PC-9 (cell line): ENCODE measurements at regions not wholly inside any gene's neighbourhood (a gene's known extent, or its start where the extent isn't known, plus 50 kb on each side); places are given as distances from the start of the nearest gene placed in this dataset.

ENCODE experiments used
- BruUV-seq: library from RNA; stranded (reverse); fragments of 400-500 nt; replicated peaks from 2 replicates; lab custom pipeline; 2021; lab: Mats Ljungman, UMichigan
- CTCF ChIA-PET: fragments of 300-600 bp; sonication (Branson Sonifier 250); formaldehyde crosslinking; loops from one replicate; lab custom pipeline; 2022; ENCODE audit warnings: antibody characterized with exemption; lab: Charles Lee
- POLR2A ChIA-PET: fragments of 300-600 bp; sonication (Branson Sonifier 250); formaldehyde crosslinking; loops from one replicate; lab custom pipeline; 2022; ENCODE audit warnings: antibody characterized with exemption; ENCODE audit not compliant: unreplicated experiment; lab: Charles Lee
- DNase-seq, 2 experiments: peaks; one replicate each; pipeline versions ENCODE4 v3.0.0 to v3.0.0-alpha.2; 2015 to 2022; ENCODE audit warnings: mixed read lengths in 1 of 2
- H2AFZ ChIP-seq: fragments of 200-600 bp; sonication (generic); 2 replicates; pipeline ENCODE4 v1.8.1; 2017; ENCODE audit warnings: antibody characterized with exemption
- H3F3A ChIP-seq: fragments of 200-600 bp; sonication (generic); 2 replicates; pipeline ENCODE4 v1.8.1; 2017; ENCODE audit warnings: antibody characterized with exemption, mild to moderate bottlenecking, low read depth; ENCODE audit not compliant: insufficient read depth
- H3K27ac ChIP-seq: fragments of 200-600 bp; sonication (generic); 2 replicates; pipeline ENCODE4 v1.6.1; 2016; ENCODE audit warnings: mixed run types
- H3K27me3 ChIP-seq: fragments of 200-600 bp; sonication (generic); 2 replicates; pipeline ENCODE4 v1.6.1; 2016; ENCODE audit warnings: low read depth, mixed run types; ENCODE audit not compliant: insufficient read depth
- H3K36me3 ChIP-seq: fragments of 200-600 bp; sonication (generic); 2 replicates; pipeline ENCODE4 v1.6.1; 2016; ENCODE audit warnings: low read depth, mixed run types
- H3K4me1 ChIP-seq: fragments of 200-600 bp; sonication (generic); replicated peaks from 2 replicates; pipeline ENCODE4 v1.6.1; 2016; ENCODE audit warnings: mixed run types; ENCODE audit not compliant: insufficient read depth
- H3K4me2 ChIP-seq: fragments of 200-600 bp; sonication (generic); 2 replicates; pipeline ENCODE4 v1.6.1; 2017; ENCODE audit warnings: mixed run types
- H3K4me3 ChIP-seq: fragments of 200-600 bp; sonication (generic); 2 replicates; pipeline ENCODE4 v1.6.1; 2016; ENCODE audit warnings: mixed run types
- H3K79me2 ChIP-seq: fragments of 200-600 bp; sonication (generic); 2 replicates; pipeline ENCODE4 v1.6.1; 2017; ENCODE audit warnings: low read depth, mixed run types
- H3K9me2 ChIP-seq: fragments of 200-600 bp; sonication (generic); 2 replicates; pipeline ENCODE4 v1.8.1; 2017; ENCODE audit warnings: mild to moderate bottlenecking; ENCODE audit not compliant: insufficient read depth
- H3K9me3 ChIP-seq: fragments of 200-600 bp; sonication (generic); 2 replicates; pipeline ENCODE4 v1.8.1; 2016; ENCODE audit warnings: low read depth; ENCODE audit not compliant: insufficient read depth
- H4K20me1 ChIP-seq: fragments of 200-600 bp; sonication (generic); 2 replicates; pipeline ENCODE4 v1.8.1; 2017; ENCODE audit not compliant: insufficient read depth
- EZH2 ChIP-seq: fragments of 200-600 bp; sonication (generic); IDR thresholded peaks from 2 replicates; pipeline ENCODE4 v1.8.0; 2017; ENCODE audit warnings: antibody characterized with exemption, low read depth
- intact Hi-C: fragments of 100-400 bp; cut with micrococcal nuclease; formaldehyde crosslinking; loops from one replicate; pipeline ENCODE4 v1.10.0; 2022; ENCODE audit not compliant: unreplicated experiment
- TF ChIP-seq, protein P1 (sequence below): fragments of 200-600 bp; sonication (generic); conservative IDR thresholded peaks from 2 replicates; pipeline ENCODE4 v1.6.1; 2017; ENCODE audit warnings: mixed run types, antibody characterized with exemption, mild to moderate bottlenecking, moderate library complexity

DNA sequence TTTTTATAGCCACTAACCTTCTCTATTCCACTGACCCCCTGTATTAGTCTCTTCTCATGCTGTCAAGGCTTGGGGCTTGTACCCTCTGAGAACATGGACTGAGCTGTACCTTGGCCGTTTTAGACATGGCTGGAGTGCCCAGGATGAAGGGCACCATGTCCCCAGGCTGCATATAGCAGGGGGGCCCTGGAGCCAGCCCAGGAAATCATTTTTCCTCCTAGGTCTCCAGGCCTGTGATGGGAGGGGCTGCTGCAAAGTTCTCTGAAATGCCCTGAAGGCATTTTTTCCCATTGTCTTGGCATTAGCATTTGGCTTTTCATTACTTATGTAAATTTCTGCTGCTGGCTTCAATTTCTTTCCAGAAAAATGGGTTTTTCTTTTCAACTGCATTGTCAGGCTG lies 119.5 kb downstream of the NTMT2 start:
- no peaks in the 10 kb centered on the region for H3K79me2 ChIP-seq
- POLR2A ChIA-PET: no interaction called here
- no peaks in the 10 kb centered on the region for H3F3A ChIP-seq
- no peaks in the 10 kb centered on the region for H4K20me1 ChIP-seq
- no peaks in the 10 kb centered on the region for H3K9me2 ChIP-seq
- no peak overlapping the region for H3K4me3 ChIP-seq
- DNase-seq: no peak
- no peak overlapping the region for H2AFZ ChIP-seq
- no peak overlapping the region for H3K27ac ChIP-seq
- H3K36me3 ChIP-seq: no peaks in the 10 kb centered on the region
- no peaks in the 10 kb centered on the region for H3K9me3 ChIP-seq
- BruUV-seq: no TSS peak
- no peak for TF ChIP-seq EZH2
- TF ChIP-seq, protein P1, sequence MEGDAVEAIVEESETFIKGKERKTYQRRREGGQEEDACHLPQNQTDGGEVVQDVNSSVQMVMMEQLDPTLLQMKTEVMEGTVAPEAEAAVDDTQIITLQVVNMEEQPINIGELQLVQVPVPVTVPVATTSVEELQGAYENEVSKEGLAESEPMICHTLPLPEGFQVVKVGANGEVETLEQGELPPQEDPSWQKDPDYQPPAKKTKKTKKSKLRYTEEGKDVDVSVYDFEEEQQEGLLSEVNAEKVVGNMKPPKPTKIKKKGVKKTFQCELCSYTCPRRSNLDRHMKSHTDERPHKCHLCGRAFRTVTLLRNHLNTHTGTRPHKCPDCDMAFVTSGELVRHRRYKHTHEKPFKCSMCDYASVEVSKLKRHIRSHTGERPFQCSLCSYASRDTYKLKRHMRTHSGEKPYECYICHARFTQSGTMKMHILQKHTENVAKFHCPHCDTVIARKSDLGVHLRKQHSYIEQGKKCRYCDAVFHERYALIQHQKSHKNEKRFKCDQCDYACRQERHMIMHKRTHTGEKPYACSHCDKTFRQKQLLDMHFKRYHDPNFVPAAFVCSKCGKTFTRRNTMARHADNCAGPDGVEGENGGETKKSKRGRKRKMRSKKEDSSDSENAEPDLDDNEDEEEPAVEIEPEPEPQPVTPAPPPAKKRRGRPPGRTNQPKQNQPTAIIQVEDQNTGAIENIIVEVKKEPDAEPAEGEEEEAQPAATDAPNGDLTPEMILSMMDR: no peak
- H3K27me3 ChIP-seq: no peaks in the 10 kb centered on the region
- H3K4me2 ChIP-seq: no peak overlapping the region
- H3K4me1 ChIP-seq: no peaks in the 10 kb centered on the region
- intact Hi-C loops: no loop called here
- CTCF ChIA-PET: no interaction called here

DNA sequence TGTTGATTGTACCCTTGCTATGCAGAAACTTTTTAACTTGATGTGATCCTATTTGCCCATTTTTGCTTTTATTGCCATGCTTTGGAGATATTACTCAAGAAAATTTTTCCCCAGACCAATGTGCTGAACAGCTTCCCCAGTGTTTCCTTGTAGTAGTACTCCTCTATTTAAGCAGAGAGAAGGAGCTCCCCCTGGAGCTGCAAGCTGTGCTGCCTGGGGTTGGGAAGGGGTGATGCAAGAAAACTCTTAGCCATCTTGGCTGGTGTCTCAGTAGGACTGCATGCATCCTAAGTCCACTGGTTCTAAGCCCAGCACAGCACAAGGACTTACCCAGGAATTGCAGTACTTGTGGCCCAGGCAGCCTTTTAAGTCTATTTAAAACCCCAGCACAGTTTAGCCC lies 121.6 kb downstream of the NTMT2 start:
- Histone ChIP-seq H3K4me3 (no peak overlapping the region), H3K79me2 (no peaks in the 10 kb centered on the region), H3K9me3 (no peaks in the 10 kb centered on the region), H2AFZ (no peak overlapping the region), H4K20me1 (no peaks in the 10 kb centered on the region), H3K4me1 (no peaks in the 10 kb centered on the region), H3K27me3 (no peaks in the 10 kb centered on the region), H3K9me2 (no peaks in the 10 kb centered on the region), H3K27ac (no peak overlapping the region), H3K4me2 (no peak overlapping the region), H3F3A (no peaks in the 10 kb centered on the region), H3K36me3 (no peaks in the 10 kb centered on the region)
- BruUV-seq: no TSS peak
- ChIA-PET POLR2A (no interaction called here), CTCF (no interaction called here)
- DNase-seq: no peak
- no peak for TF ChIP-seq EZH2
- TF ChIP-seq, protein P1: no peak
- intact Hi-C loops: no loop called here

GRCh38 chr1:170271430-170272161 lies 125.8 kb downstream of the NTMT2 start:
- no peaks in the 10 kb centered on the region for H3K9me3 ChIP-seq
- no TSS peak for BruUV-seq
- no peak for TF ChIP-seq EZH2
- TF ChIP-seq, protein P1: no peak
- H3K27ac ChIP-seq: no peak overlapping the region
- ChIA-PET POLR2A (no interaction called here), CTCF (no interaction called here)
- no peaks in the 10 kb centered on the region for H3K4me1 ChIP-seq
- H3K4me2 ChIP-seq: no peak overlapping the region
- DNase-seq: no peak
- intact Hi-C loops: no loop called here
- H3F3A ChIP-seq: no peaks in the 10 kb centered on the region
- H3K79me2 ChIP-seq: no peaks in the 10 kb centered on the region
- no peaks in the 10 kb centered on the region for H4K20me1 ChIP-seq
- no peaks in the 10 kb centered on the region for H3K27me3 ChIP-seq
- H3K4me3 ChIP-seq: no peak overlapping the region
- H3K9me2 ChIP-seq: no peaks in the 10 kb centered on the region
- no peak overlapping the region for H2AFZ ChIP-seq
- H3K36me3 ChIP-seq: no peaks in the 10 kb centered on the region
